Stimulated activated naive B cell treated with anti-CD40 and anti-IgM and Interleukin-4, amounts not matched to agents 10 μg/mL and 1 μg/mL and 100 μg/mL, for 72 hours (primary cell): ENCODE measurements at regions not wholly inside any gene's neighbourhood (a gene's known extent, or its start where the extent isn't known, plus 50 kb on each side); places are given as distances from the start of the nearest gene placed in this dataset.

Experiments used
- ATAC-seq, 2 donors: fragments of 150-1000 bp; cut with Tn5 transposase; replicated peaks; 2 replicates each; pipeline ENCODE4 v1.10.0; 2021; ENCODE audit warnings: moderate library complexity in 1 of 2
- DNase-seq: peaks from one replicate; pipeline ENCODE4 v3.0.0; 2021
- H3K27ac Mint-ChIP-seq: one replicate; pipeline ENCODE4 v1.8.0; 2022; ENCODE audit warnings: mild to moderate bottlenecking, mixed read lengths
- H3K27me3 Mint-ChIP-seq, 2 donors: one replicate each; pipeline ENCODE4 v1.8.0; 2022; ENCODE audit warnings: mixed read lengths in 2 of 2
- H3K36me3 Mint-ChIP-seq, 2 donors: one replicate each; pipeline ENCODE4 v1.8.0; 2022; ENCODE audit warnings: mixed read lengths in 2 of 2, mild to moderate bottlenecking in 1 of 2
- H3K4me1 Mint-ChIP-seq, 2 donors: one replicate each; pipeline ENCODE4 v1.8.0; 2022; ENCODE audit warnings: mixed read lengths in 2 of 2, mild to moderate bottlenecking in 1 of 2
- H3K4me3 Mint-ChIP-seq, 2 donors: one replicate each; pipeline ENCODE4 v1.8.0; 2022; ENCODE audit warnings: mild to moderate bottlenecking in 2 of 2, mixed read lengths in 2 of 2, moderate library complexity in 1 of 2
- H3K9me3 Mint-ChIP-seq, 2 donors: one replicate each; pipeline ENCODE4 v1.8.0; 2022; ENCODE audit warnings: mixed read lengths in 2 of 2, mild to moderate bottlenecking in 1 of 2

- no peaks in the 10 kb centered on the region for H3K36me3 Mint-ChIP-seq
- ATAC-seq (no peak), DNase-seq (no peak)
- no peaks in the 10 kb centered on the region for H3K9me3 Mint-ChIP-seq
- H3K27me3 Mint-ChIP-seq: no peaks in the 10 kb centered on the region
- H3K27ac Mint-ChIP-seq: no peak overlapping the region
- H3K4me1 Mint-ChIP-seq: peaks cover 26 to 41% of the 10 kb centered on the region in 2 donors
- no peak overlapping the region for H3K4me3 Mint-ChIP-seq
These were observed 312.3 kb upstream of the STT3B start for GRCh38 chr3:31220431-31220830.

DNA sequence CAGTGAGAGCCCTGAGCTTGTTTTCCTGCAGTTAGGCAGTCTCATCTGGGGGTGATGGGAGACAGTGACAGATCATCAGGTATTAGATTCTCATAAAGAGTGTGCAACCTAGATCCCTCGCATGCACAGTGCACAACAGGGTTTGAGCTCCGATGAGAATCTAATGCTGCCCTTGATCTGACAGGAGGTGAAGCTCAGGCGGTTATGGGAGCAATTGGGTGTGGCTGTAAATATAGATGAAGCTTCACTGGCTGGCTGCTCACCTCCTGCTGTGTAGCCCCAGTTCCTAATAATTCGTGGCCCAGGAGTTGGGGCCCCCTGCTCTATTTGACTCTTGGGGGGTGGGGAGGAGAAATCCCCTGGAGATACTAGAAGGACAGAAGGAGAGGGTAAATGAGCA lies 309.4 kb upstream of the STT3B start:
- no peaks in the 10 kb centered on the region for H3K9me3 Mint-ChIP-seq
- no peaks in the 10 kb centered on the region for H3K27me3 Mint-ChIP-seq
- DNase-seq (no peak), ATAC-seq (no peak)
- H3K4me3 Mint-ChIP-seq: peak overlapping the region in 1 of 2 donors; percentile 41
- H3K4me1 Mint-ChIP-seq: peaks cover 45 to 65% of the 10 kb centered on the region in 2 donors
- H3K36me3 Mint-ChIP-seq: no peaks in the 10 kb centered on the region
- peak overlapping the region; percentile 75 for H3K27ac Mint-ChIP-seq

GRCh38 chr3:31224936-31225335 lies 307.8 kb upstream of the STT3B start:
- peaks cover 49 to 63% of the 10 kb centered on the region in 2 donors for H3K4me1 Mint-ChIP-seq

DNA sequence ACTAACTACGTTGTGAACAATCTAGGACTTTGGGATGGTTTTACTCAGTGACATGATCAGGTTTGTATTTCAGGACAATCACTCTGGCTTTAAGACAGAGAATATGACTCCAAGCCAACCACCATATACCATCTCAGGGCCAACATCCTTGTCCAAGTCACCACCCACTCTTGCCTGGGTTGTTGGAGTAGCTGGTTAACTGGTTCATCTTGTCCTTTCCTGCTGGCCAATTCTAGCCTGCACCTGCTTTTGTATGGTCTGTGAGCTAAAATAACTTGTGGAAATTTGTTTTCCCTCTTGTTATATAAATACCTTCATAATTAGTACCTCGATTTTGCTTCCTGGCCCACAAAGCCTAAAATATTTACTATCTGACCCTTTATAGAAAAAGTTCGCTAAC lies 306.8 kb upstream of the STT3B start:
- ATAC-seq: no peak
- Mint-ChIP-seq H3K27me3 (no peaks in the 10 kb centered on the region), H3K4me1 (peaks cover 52 to 71% of the 10 kb centered on the region in 2 donors), H3K4me3 (peak overlapping the region in 1 of 2 donors; percentile 49), H3K9me3 (no peaks in the 10 kb centered on the region), H3K36me3 (no peaks in the 10 kb centered on the region), H3K27ac (peak overlapping the region; percentile 93)
- no peak for DNase-seq

More at GRCh38 chr3:31224936-31225335, 307.8 kb upstream of the STT3B start:
- Mint-ChIP-seq H3K27me3 (no peaks in the 10 kb centered on the region), H3K9me3 (no peaks in the 10 kb centered on the region), H3K27ac (no peak overlapping the region), H3K36me3 (no peaks in the 10 kb centered on the region), H3K4me3 (no peak overlapping the region)
- ATAC-seq (no peak), DNase-seq (no peak)

DNA sequence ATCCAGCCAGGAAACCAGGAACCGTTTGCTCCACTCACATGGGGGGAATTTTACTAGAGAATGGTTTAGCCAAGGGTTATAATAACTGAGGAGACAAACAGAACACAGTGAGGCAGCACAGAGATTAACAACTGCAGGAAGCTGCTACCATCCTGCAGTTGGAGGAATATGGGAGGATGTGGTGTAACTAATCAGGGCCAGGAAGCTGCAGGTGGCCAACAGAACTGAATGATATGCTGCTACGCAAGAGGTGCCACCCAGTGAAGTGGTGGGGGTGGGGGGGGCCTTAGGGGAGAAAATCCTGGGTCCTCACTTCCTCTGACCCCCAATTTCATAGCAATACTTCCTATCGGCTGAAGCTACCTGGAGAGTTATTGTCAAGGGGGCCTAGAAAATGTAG lies 306.4 kb upstream of the STT3B start:
- H3K27ac Mint-ChIP-seq: peak overlapping the region; percentile 93
- ATAC-seq: no peak

GRCh38 chr3:31227131-31227562 lies 305.6 kb upstream of the STT3B start:
- DNase-seq (peak; percentile 28), ATAC-seq (peak; percentile 88 to 92)

More for the DNA sequence above, 306.4 kb upstream of the STT3B start:
- peak overlapping the region in 1 of 2 donors; percentile 49 for H3K4me3 Mint-ChIP-seq
- no peaks in the 10 kb centered on the region for H3K27me3 Mint-ChIP-seq
- DNase-seq: no peak
- no peaks in the 10 kb centered on the region for H3K9me3 Mint-ChIP-seq
- H3K36me3 Mint-ChIP-seq: no peaks in the 10 kb centered on the region
- peaks cover 56 to 75% of the 10 kb centered on the region in 2 donors for H3K4me1 Mint-ChIP-seq

DNA sequence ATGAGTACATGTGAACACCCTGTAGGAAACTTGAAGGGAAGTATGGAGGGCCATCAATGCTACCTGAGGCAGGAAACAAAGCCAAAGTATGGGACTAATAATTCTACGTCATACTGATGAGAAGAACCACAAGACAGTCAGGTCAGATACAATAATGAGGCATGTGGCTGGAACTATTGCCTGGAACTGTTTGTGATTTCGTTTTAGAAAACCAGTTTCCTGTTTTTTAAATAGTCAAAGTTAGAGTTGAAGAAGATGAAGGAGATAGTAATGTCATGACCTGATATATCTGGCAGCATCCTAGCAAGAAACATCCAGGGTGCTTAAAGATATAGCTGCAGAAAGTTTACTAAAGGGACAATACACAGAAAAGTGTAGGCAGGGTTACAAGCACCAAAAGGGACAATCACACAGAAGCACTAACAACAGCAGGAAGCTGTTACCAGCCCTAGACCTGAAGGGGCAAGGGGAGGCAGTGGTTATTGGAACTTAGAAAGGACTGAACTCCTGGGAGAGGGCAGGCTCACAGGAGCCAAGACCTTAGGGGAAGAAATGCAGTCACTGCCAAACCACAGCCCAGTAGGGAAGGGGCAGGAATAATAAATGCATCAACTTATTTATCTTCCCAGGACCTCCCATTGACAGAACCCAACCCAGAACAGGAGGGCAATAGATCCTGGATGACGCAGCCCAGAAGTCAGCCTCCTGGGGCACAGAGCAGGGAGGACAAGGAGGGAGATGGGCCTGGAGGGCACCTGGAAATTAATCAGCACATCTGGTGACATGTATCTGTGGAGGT lies 302.1 kb upstream of the STT3B start:
- no peaks in the 10 kb centered on the region for H3K27me3 Mint-ChIP-seq
- H3K4me1 Mint-ChIP-seq: peaks cover 56 to 77% of the 10 kb centered on the region in 2 donors
- peak overlapping the region; percentile 65 for H3K27ac Mint-ChIP-seq
- DNase-seq (no peak), ATAC-seq (no peak)
- no peak overlapping the region for H3K4me3 Mint-ChIP-seq
- no peaks in the 10 kb centered on the region for H3K36me3 Mint-ChIP-seq
- no peaks in the 10 kb centered on the region for H3K9me3 Mint-ChIP-seq

More at GRCh38 chr3:31227131-31227562, 305.6 kb upstream of the STT3B start:
- Mint-ChIP-seq H3K36me3 (no peaks in the 10 kb centered on the region), H3K9me3 (no peaks in the 10 kb centered on the region), H3K27me3 (no peaks in the 10 kb centered on the region), H3K27ac (peak overlapping the region; percentile 93), H3K4me1 (peaks cover 61 to 79% of the 10 kb centered on the region in 2 donors), H3K4me3 (peak overlapping the region; percentile 23 to 50)

- Mint-ChIP-seq H3K4me3 (peak overlapping the region; percentile 2 to 37), H3K27ac (peak overlapping the region; percentile 57), H3K9me3 (no peaks in the 10 kb centered on the region), H3K36me3 (no peaks in the 10 kb centered on the region), H3K27me3 (no peaks in the 10 kb centered on the region), H3K4me1 (peaks cover 42 to 60% of the 10 kb centered on the region in 2 donors)
- ATAC-seq (peak; percentile 62 to 64), DNase-seq (peak; percentile 28)
These were observed 300.4 kb upstream of the STT3B start for GRCh38 chr3:31232055-31233025.

- ATAC-seq (no peak), DNase-seq (no peak)
- no peaks in the 10 kb centered on the region for H3K27me3 Mint-ChIP-seq
- no peak overlapping the region for H3K4me3 Mint-ChIP-seq
- peaks cover 35 to 50% of the 10 kb centered on the region in 2 donors for H3K4me1 Mint-ChIP-seq
- H3K9me3 Mint-ChIP-seq: no peaks in the 10 kb centered on the region
- H3K27ac Mint-ChIP-seq: no peak overlapping the region
- no peaks in the 10 kb centered on the region for H3K36me3 Mint-ChIP-seq
These were observed 298.6 kb upstream of the STT3B start for GRCh38 chr3:31234145-31234544.

GRCh38 chr3:31235062-31235700 lies 297.5 kb upstream of the STT3B start:
- Mint-ChIP-seq H3K27me3 (peaks cover 0 to 4% of the 10 kb centered on the region in 2 donors), H3K4me1 (peaks cover 31 to 48% of the 10 kb centered on the region in 2 donors), H3K36me3 (no peaks in the 10 kb centered on the region), H3K27ac (peak overlapping the region; percentile 42), H3K9me3 (no peaks in the 10 kb centered on the region), H3K4me3 (no peak overlapping the region)
- DNase-seq (no peak), ATAC-seq (no peak)

- Mint-ChIP-seq H3K4me1 (peaks cover 19 to 39% of the 10 kb centered on the region in 2 donors), H3K4me3 (no peak overlapping the region), H3K27ac (no peak overlapping the region), H3K36me3 (no peaks in the 10 kb centered on the region), H3K27me3 (peaks cover 0 to 4% of the 10 kb centered on the region in 2 donors), H3K9me3 (no peaks in the 10 kb centered on the region)
- ATAC-seq: no peak
- DNase-seq: no peak
These were observed 294.8 kb upstream of the STT3B start for GRCh38 chr3:31237887-31238286.

DNA sequence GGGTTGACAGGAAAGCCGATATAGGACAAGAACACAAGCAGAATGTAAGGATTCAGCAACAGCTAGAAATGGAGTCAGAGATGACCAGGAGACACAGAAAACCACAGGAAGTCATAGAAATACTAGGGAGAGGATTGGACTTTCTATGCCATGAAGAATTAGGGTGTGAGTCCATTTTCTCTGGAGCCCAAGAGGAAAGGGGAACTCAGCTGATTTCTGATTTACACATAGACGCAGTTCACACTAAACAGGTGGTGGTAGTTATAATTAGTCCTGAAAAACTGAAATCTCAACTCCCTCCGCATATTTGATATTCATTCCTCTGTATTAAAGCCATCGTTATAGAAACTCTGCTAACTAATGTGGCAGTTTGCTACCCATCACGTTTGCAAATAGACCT lies 292.7 kb upstream of the STT3B start:
- Mint-ChIP-seq H3K27me3 (peaks cover 0 to 4% of the 10 kb centered on the region in 2 donors), H3K9me3 (no peaks in the 10 kb centered on the region), H3K4me1 (peaks cover 16 to 25% of the 10 kb centered on the region in 2 donors), H3K4me3 (no peak overlapping the region), H3K36me3 (no peaks in the 10 kb centered on the region), H3K27ac (no peak overlapping the region)
- ATAC-seq (no peak), DNase-seq (no peak)

DNA sequence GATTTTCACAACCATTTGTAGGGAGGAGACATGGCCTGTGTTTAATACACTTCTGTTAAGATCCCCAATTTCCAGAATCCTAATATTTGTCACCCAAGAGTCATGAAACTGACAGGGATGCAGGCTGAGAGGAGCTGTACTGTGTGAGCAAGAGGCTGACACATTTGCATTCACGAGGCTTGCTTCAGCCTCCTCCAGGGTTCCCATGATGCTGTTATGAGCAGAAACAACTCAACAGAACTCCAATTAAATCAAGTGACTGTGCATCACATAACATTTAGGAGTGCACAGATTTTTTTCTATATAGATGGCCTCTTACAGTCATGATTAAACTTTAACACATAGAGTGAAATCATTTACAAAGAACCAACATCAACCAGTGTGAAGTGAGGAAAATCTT lies 292.3 kb upstream of the STT3B start:
- no peaks in the 10 kb centered on the region for H3K9me3 Mint-ChIP-seq
- no peaks in the 10 kb centered on the region for H3K36me3 Mint-ChIP-seq
- no peak overlapping the region for H3K4me3 Mint-ChIP-seq
- no peak for DNase-seq
- ATAC-seq: no peak
- peaks cover 0 to 4% of the 10 kb centered on the region in 2 donors for H3K27me3 Mint-ChIP-seq
- H3K27ac Mint-ChIP-seq: no peak overlapping the region
- H3K4me1 Mint-ChIP-seq: peaks cover 16 to 25% of the 10 kb centered on the region in 2 donors

DNA sequence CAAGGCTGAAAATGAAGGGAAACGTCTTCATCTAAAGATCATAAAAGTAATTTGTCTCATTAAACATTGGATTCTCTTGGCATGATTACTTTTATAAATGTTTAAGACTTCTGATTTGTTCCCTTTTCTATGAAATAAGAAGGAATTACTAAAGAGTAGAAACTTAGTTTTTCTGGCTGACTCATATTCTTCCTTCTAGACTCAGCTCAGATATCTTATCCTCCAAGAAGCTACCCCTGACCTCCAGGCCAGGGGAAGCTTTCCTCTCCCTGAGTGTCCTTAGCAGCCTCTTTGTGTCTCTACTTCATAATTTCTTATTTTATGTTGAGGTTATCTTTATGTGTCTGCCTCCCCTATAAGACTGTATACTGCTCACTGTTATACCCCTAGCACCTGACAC lies 291.9 kb upstream of the STT3B start:
- H3K4me3 Mint-ChIP-seq: no peak overlapping the region
- no peak overlapping the region for H3K27ac Mint-ChIP-seq
- no peaks in the 10 kb centered on the region for H3K36me3 Mint-ChIP-seq
- peaks cover 0 to 4% of the 10 kb centered on the region in 2 donors for H3K27me3 Mint-ChIP-seq
- ATAC-seq (no peak), DNase-seq (no peak)
- peaks cover 16 to 25% of the 10 kb centered on the region in 2 donors for H3K4me1 Mint-ChIP-seq
- H3K9me3 Mint-ChIP-seq: no peaks in the 10 kb centered on the region
